AG09309 (cell line): ENCODE measurements at regions not wholly inside any gene's neighbourhood (a gene's known extent, or its start where the extent isn't known, plus 50 kb on each side); places are given as distances from the start of the nearest gene placed in this dataset.

Experiments
- DNase-seq: peaks from one replicate; pipeline ENCODE4 v3.0.0-alpha.2; 2010; ENCODE audit warnings: low read depth
- H3K4me3 ChIP-seq: 2 replicates; pipeline ENCODE4 v1.5.1; 2011; ENCODE audit warnings: mild to moderate bottlenecking, low read depth, low read length, moderate library complexity; ENCODE audit not compliant: control insufficient read depth
- CTCF ChIP-seq: IDR thresholded peaks from 2 replicates; pipeline ENCODE4 v1.5.1; 2011; ENCODE audit warnings: mild to moderate bottlenecking, low read depth, low read length, inconsistent platforms; ENCODE audit not compliant: insufficient read depth, control insufficient read depth; ENCODE audit errors: missing control alignments

- DNase-seq: no peak
- TF ChIP-seq CTCF: no peak
Measured at GRCh38 chr12:84058136-84058535, 854.5 kb downstream of the SLC6A15 start.

GRCh38 chr12:84054811-84055210 lies 857.8 kb downstream of the SLC6A15 start:
- no peak for TF ChIP-seq CTCF
- no peak for DNase-seq
- H3K4me3 ChIP-seq: no peak overlapping the region

More at GRCh38 chr12:84058136-84058535, 854.5 kb downstream of the SLC6A15 start:
- no peak overlapping the region for H3K4me3 ChIP-seq

GRCh38 chr12:84047881-84048280 lies 864.7 kb downstream of the SLC6A15 start:
- DNase-seq: no peak
- H3K4me3 ChIP-seq: no peak overlapping the region
- TF ChIP-seq CTCF: no peak

- no peak overlapping the region for H3K4me3 ChIP-seq
- DNase-seq: no peak
- TF ChIP-seq CTCF: no peak
Measured at GRCh38 chr12:84046859-84047258, 865.7 kb downstream of the SLC6A15 start.

GRCh38 chr12:84043355-84043754 lies 869.2 kb downstream of the SLC6A15 start:
- no peak for DNase-seq
- no peak overlapping the region for H3K4me3 ChIP-seq
- no peak for TF ChIP-seq CTCF

- no peak for DNase-seq
- TF ChIP-seq CTCF: no peak
- H3K4me3 ChIP-seq: no peak overlapping the region
Measured at GRCh38 chr12:84038242-84038641, 874.4 kb downstream of the SLC6A15 start.

GRCh38 chr12:84036912-84037311 lies 875.7 kb downstream of the SLC6A15 start:
- H3K4me3 ChIP-seq: no peak overlapping the region
- DNase-seq: no peak
- TF ChIP-seq CTCF: no peak
